H1 (cell line): ENCODE measurements at regions not wholly inside any gene's neighbourhood (a gene's known extent, or its start where the extent isn't known, plus 50 kb on each side); places are given as distances from the start of the nearest gene placed in this dataset.

Source experiments
- JUND ChIP-seq: IDR thresholded peaks from 2 replicates; pipeline ENCODE4 v1.6.1; 2011; ENCODE audit warnings: mild to moderate bottlenecking, improper control_type of control experiment, low read length
- POLR2A ChIP-seq, 2 experiments: IDR thresholded peaks; 1 replicate in 1 of 2; 2 replicates in 1 of 2; pipeline ENCODE4 v1.6.1; 2011; ENCODE audit warnings: low read depth in 2 of 2, low read length in 2 of 2, mild to moderate bottlenecking in 2 of 2; ENCODE audit errors: control extremely low read depth in 1 of 2
- RXRA ChIP-seq: IDR thresholded peaks from 2 replicates; pipeline ENCODE4 v1.6.1; 2011; ENCODE audit warnings: low read depth, mild to moderate bottlenecking, low read length, moderate library complexity; ENCODE audit not compliant: insufficient read depth
- SIX5 ChIP-seq: IDR thresholded peaks from 2 replicates; pipeline ENCODE4 v1.6.1; 2011; ENCODE audit warnings: mild to moderate bottlenecking, low read depth, low read length
- TAF1 ChIP-seq: IDR thresholded peaks from 2 replicates; pipeline ENCODE4 v1.6.1; 2011; ENCODE audit warnings: mild to moderate bottlenecking, low read depth, low read length
- TCF12 ChIP-seq: IDR thresholded peaks from 2 replicates; pipeline ENCODE4 v1.6.1; 2011; ENCODE audit warnings: low read depth, mild to moderate bottlenecking, low read length
- YY1 ChIP-seq: IDR thresholded peaks from 2 replicates; pipeline ENCODE4 v1.6.1; 2011; ENCODE audit warnings: low read depth, mild to moderate bottlenecking, low read length

- no peak for TF ChIP-seq JUND
- no peak for TF ChIP-seq SIX5
- no peak for TF ChIP-seq POLR2A (IDR thresholded peaks at IDR 0.05; ENCODE audit: control extremely low read depth in 1 of 2, low read depth in 2 of 2, low read length in 2 of 2)
- no peak for TF ChIP-seq RXRA
- no peak for TF ChIP-seq YY1
- no peak for TF ChIP-seq TCF12
- TF ChIP-seq TAF1, result no peak
Measured at GRCh38 chr11:32204751-32205150, 113.9 kb downstream of the RCN1 start.
